Stimulated activated naive CD8-positive, alpha-beta T cell treated with anti-CD3 and anti-CD28 coated beads, Interleukin-15, Interleukin-2, amounts not matched to agents 100 ng/mL and 50 ng/mL, for 24 hours (primary cell): ENCODE measurements at regions not wholly inside any gene's neighbourhood (a gene's known extent, or its start where the extent isn't known, plus 50 kb on each side); places are given as distances from the start of the nearest gene placed in this dataset.

Experiments
- H3K27ac Mint-ChIP-seq: one replicate; pipeline ENCODE4 v1.8.0; 2021; ENCODE audit warnings: mild to moderate bottlenecking, mixed read lengths
- H3K27me3 Mint-ChIP-seq: one replicate; pipeline ENCODE4 v1.8.0; 2021; ENCODE audit warnings: mixed read lengths
- H3K36me3 Mint-ChIP-seq: one replicate; pipeline ENCODE4 v1.8.0; 2021; ENCODE audit warnings: low read depth, mixed read lengths
- H3K4me1 Mint-ChIP-seq: one replicate; pipeline ENCODE4 v1.8.0; 2021; ENCODE audit warnings: low read depth, mixed read lengths
- H3K4me3 Mint-ChIP-seq: one replicate; pipeline ENCODE4 v1.8.0; 2021; ENCODE audit warnings: mild to moderate bottlenecking, mixed read lengths
- H3K9me3 Mint-ChIP-seq: one replicate; pipeline ENCODE4 v1.8.0; 2021; ENCODE audit warnings: mixed read lengths

GRCh38 chr6:90941885-90942284 is 355.0 kb upstream of the MAP3K7 start:
- Mint-ChIP-seq H3K27me3 (no peaks in the 10 kb centered on the region), H3K9me3 (no peaks in the 10 kb centered on the region), H3K36me3 (no peaks in the 10 kb centered on the region), H3K4me1 (peaks cover 4% of the 10 kb centered on the region), H3K27ac (no peak overlapping the region), H3K4me3 (no peak overlapping the region)

DNA sequence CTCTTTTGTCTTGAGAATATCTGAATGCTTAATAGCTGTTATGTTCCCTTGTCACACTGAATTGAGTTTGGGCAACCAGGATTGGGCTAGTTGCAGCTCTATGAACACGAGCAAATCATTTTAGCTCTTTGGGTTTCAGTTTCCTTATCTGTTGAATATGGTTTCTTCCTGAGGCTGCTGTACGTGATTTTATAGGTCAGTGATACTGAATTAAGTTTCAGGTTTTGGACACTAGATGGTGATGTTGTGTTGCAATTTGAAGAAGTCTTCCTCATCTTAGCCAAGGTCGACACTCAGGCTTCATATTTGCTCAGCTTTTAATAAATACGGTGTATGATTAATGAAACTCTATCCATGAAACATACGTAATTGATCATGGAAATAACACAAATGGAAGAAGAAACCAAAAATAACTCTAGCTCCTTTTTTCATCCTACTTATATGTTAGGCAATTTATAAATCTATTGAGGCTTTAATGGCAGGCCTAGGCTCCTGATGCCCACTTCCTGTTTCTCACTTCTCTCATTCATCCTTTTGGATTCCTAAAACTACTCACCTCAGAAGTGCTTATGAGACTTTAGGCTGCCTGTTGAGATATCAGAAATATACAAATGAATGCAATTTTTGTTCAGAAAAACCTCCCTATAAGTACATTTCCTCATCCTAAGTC is 354.1 kb upstream of the MAP3K7 start:
- no peaks in the 10 kb centered on the region for H3K36me3 Mint-ChIP-seq
- H3K4me1 Mint-ChIP-seq = peaks cover 4% of the 10 kb centered on the region

DNA sequence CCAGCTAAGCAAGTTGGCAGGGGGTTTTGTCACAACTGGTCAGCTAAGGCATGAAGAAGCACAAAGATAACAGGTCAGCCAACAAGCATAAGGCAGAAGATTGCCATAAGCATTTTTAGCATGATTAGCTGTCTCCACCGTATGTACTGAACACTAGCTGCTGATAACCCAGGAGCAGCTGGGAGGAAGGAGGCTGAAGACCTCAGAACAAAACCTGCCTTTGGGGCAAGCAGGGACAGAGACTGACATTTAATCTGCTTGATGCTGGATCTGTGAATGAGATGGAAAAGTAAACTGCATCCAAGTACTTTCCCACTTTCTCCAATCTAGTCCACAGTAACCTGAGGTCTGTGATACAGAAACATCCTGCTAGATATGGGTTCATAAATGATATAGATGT is 353.0 kb upstream of the MAP3K7 start:
- H3K4me3 Mint-ChIP-seq = no peak overlapping the region
- H3K27ac Mint-ChIP-seq = no peak overlapping the region
- H3K36me3 Mint-ChIP-seq = no peaks in the 10 kb centered on the region
- H3K9me3 Mint-ChIP-seq = no peaks in the 10 kb centered on the region
- peaks cover 4% of the 10 kb centered on the region for H3K4me1 Mint-ChIP-seq
- H3K27me3 Mint-ChIP-seq = no peaks in the 10 kb centered on the region

More for the DNA sequence above, 354.1 kb upstream of the MAP3K7 start:
- no peak overlapping the region for H3K27ac Mint-ChIP-seq
- H3K9me3 Mint-ChIP-seq = no peaks in the 10 kb centered on the region
- H3K4me3 Mint-ChIP-seq = no peak overlapping the region
- no peaks in the 10 kb centered on the region for H3K27me3 Mint-ChIP-seq

DNA sequence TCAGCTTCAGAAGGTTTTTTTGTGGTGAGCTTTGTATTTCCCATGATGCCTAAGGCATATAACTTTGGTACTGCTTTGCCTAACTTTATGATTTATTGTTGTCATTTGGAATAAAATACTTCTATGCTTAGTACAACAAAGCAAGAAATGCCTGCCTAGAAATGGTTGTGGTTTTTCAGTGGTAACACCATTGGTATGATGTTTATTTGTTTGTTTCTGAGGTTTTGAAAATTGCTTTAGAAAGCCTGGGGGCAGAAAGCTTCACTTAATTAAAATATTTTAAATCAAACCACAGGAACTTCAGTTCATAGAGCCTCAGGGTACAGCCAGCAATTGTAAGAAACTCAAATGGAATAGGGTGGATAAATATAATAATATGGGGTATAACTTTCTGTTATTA is 351.2 kb upstream of the MAP3K7 start:
- Mint-ChIP-seq H3K9me3 (no peaks in the 10 kb centered on the region), H3K4me1 (peaks cover 4% of the 10 kb centered on the region), H3K36me3 (no peaks in the 10 kb centered on the region), H3K27ac (no peak overlapping the region), H3K27me3 (no peaks in the 10 kb centered on the region), H3K4me3 (no peak overlapping the region)

DNA sequence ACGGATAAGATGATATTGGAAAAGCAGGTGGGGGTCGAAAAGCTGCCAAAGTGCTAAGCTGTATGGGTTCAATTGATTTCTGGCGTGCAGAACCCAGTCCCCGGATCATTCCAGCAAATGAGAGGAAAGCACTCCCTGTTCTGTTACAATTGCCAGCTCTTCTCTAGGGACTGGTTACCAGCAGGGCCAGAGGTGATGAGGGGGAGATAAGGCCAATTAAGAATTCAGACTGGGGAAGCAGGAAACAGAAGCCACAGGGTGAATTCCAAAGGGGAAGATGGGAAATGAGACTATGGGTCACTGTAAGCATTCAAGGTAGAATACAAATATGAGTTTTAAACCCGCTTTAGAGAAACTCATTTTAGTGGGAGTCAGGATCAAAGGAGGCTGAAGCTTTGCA is 349.4 kb upstream of the MAP3K7 start:
- Mint-ChIP-seq H3K36me3 (no peaks in the 10 kb centered on the region), H3K9me3 (no peaks in the 10 kb centered on the region), H3K27ac (no peak overlapping the region)

DNA sequence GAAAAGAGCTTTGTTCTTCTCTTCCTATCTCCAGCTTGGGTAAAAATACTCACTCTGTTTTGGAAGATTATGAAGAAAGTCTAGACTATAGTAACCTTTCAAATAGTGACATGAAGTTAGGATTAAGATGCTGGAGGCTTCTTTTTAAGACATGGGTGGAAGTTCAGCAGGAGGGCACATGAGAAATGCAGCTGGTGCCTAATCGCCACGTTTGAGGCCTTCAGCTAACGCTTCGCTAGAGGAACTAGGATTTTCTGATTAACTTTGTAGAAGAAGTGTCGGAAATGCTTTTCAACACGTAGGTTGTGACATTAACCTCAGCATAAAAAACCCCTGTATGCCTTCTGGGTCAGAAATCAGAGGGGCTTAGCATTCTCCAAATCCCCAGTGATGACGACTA is 348.1 kb upstream of the MAP3K7 start:
- Mint-ChIP-seq H3K27me3 (peaks cover 9% of the 10 kb centered on the region), H3K9me3 (no peaks in the 10 kb centered on the region), H3K4me1 (no peaks in the 10 kb centered on the region), H3K4me3 (no peak overlapping the region), H3K36me3 (no peaks in the 10 kb centered on the region), H3K27ac (no peak overlapping the region)

More for the DNA sequence above, 349.4 kb upstream of the MAP3K7 start:
- no peak overlapping the region for H3K4me3 Mint-ChIP-seq
- peaks cover 9% of the 10 kb centered on the region for H3K27me3 Mint-ChIP-seq
- peaks cover 4% of the 10 kb centered on the region for H3K4me1 Mint-ChIP-seq

DNA sequence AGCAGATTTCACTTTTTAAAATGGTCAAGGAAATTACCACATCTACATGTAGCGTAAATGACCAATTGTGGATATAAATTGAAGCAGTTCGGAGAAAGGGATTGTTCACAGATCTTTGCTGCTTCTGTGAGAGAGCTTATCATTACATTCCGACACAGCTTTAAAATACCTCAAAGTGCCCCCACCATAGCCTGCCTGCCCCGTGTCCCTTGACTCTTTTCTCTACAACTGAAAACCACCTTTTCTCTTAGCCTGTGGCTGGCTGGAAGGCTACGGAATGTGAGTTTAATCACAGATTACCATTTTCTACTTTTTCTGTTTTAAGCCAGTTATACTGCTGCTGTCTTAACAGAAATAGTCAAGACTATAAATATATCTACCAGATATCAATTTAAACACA is 347.2 kb upstream of the MAP3K7 start:
- Mint-ChIP-seq H3K27ac (no peak overlapping the region), H3K4me3 (no peak overlapping the region), H3K27me3 (peaks cover 12% of the 10 kb centered on the region), H3K4me1 (no peaks in the 10 kb centered on the region), H3K36me3 (no peaks in the 10 kb centered on the region), H3K9me3 (no peaks in the 10 kb centered on the region)

DNA sequence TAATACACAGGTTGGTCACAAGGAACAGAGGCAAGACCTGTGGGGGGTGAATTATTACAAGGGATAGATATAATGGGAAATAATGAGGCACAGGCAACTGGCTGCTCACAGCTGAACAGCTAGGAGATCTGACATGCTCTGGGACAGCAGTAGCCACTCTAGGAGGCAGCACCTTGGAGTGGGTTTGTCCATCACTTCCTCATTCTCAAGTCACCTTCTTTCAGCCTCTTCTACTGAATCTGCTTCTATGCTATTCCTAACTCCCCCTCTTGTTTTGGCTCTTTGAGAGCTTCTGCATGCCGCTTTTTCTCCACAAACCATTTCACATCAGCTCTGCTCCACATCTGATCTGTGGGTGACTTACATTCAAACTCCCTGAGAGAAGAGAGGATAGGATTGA is 345.5 kb upstream of the MAP3K7 start:
- Mint-ChIP-seq H3K36me3 (no peaks in the 10 kb centered on the region), H3K27ac (no peak overlapping the region), H3K4me1 (no peaks in the 10 kb centered on the region), H3K4me3 (no peak overlapping the region), H3K9me3 (no peaks in the 10 kb centered on the region), H3K27me3 (peaks cover 12% of the 10 kb centered on the region)

DNA sequence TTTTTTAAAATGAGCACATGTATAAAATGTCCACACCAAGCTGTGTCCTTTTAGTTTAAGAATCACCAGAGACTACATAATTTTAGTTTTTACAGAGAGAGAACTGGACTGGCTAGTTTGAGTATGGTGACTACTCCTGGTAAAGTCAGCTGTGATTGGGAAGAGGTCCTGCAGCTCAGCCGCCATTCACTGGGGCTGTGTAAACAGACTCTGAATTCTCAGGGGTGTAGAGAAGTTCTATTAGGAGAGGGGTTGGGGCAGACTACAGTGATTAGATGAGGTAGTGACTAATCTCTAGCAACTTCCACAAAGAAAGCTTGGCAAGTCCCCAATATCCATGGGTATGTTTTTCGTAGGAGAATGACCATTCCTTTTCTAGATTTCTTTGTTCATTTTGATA is 341.2 kb upstream of the MAP3K7 start:
- no peak overlapping the region for H3K4me3 Mint-ChIP-seq
- no peak overlapping the region for H3K27ac Mint-ChIP-seq
- H3K9me3 Mint-ChIP-seq = no peaks in the 10 kb centered on the region
- H3K36me3 Mint-ChIP-seq = no peaks in the 10 kb centered on the region
- H3K4me1 Mint-ChIP-seq = no peaks in the 10 kb centered on the region
- peaks cover 21% of the 10 kb centered on the region for H3K27me3 Mint-ChIP-seq

GRCh38 chr6:90925726-90926125 is 338.9 kb upstream of the MAP3K7 start:
- Mint-ChIP-seq H3K4me1 (no peaks in the 10 kb centered on the region), H3K27me3 (peaks cover 15% of the 10 kb centered on the region), H3K36me3 (no peaks in the 10 kb centered on the region), H3K9me3 (no peaks in the 10 kb centered on the region), H3K4me3 (no peak overlapping the region), H3K27ac (no peak overlapping the region)

GRCh38 chr6:90922325-90922724 is 335.5 kb upstream of the MAP3K7 start:
- Mint-ChIP-seq H3K27me3 (peaks cover 11% of the 10 kb centered on the region), H3K4me3 (no peak overlapping the region), H3K27ac (no peak overlapping the region), H3K36me3 (no peaks in the 10 kb centered on the region), H3K9me3 (no peaks in the 10 kb centered on the region), H3K4me1 (no peaks in the 10 kb centered on the region)

DNA sequence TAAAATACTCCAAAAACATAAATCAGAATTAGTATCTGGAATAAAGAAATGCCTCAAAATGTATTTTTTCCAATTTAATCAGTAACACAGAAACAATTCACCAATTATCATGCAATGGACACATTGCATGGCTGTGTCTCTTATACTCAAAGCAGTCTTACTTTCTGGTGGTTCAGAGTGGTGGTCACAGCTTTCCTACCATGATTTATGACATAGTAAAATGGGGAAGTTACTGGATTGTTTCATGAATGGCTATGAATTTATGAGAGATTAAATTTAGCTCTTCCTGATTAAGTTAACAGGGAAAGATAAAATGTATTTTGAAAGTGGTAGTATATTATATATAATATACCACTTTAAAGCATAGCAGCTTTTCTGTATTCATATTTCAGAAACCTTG is 331.5 kb upstream of the MAP3K7 start:
- H3K27me3 Mint-ChIP-seq = peaks cover 13% of the 10 kb centered on the region
- H3K4me1 Mint-ChIP-seq = no peaks in the 10 kb centered on the region
- H3K9me3 Mint-ChIP-seq = no peaks in the 10 kb centered on the region
- no peak overlapping the region for H3K4me3 Mint-ChIP-seq
- H3K27ac Mint-ChIP-seq = no peak overlapping the region
- no peaks in the 10 kb centered on the region for H3K36me3 Mint-ChIP-seq

- Mint-ChIP-seq H3K4me3 (no peak overlapping the region), H3K9me3 (no peaks in the 10 kb centered on the region), H3K27ac (no peak overlapping the region), H3K36me3 (no peaks in the 10 kb centered on the region), H3K4me1 (no peaks in the 10 kb centered on the region), H3K27me3 (peaks cover 13% of the 10 kb centered on the region)
Measured at GRCh38 chr6:90917376-90917775, 330.5 kb upstream of the MAP3K7 start.

DNA sequence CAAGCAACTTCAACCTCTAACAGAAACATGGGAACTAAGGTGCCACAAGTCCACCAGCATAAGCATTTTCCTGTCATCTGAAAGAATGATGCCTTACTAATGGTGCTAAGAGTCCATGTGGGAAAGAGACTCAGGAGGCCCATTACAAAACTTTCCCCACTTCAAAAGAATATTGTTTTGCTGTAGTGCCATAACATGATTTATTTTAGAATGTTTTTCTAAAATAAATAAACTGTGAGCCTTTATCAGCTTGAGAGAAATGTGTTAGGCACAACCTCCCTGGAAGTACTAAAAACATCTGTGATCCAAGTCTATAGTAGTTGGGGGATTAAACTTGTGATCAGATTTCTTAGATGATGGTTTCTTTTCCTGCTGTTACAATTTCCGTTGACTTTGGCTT is 330.1 kb upstream of the MAP3K7 start:
- no peaks in the 10 kb centered on the region for H3K9me3 Mint-ChIP-seq
- no peak overlapping the region for H3K27ac Mint-ChIP-seq
- no peaks in the 10 kb centered on the region for H3K36me3 Mint-ChIP-seq
- no peak overlapping the region for H3K4me3 Mint-ChIP-seq
- peaks cover 13% of the 10 kb centered on the region for H3K27me3 Mint-ChIP-seq
- no peaks in the 10 kb centered on the region for H3K4me1 Mint-ChIP-seq

DNA sequence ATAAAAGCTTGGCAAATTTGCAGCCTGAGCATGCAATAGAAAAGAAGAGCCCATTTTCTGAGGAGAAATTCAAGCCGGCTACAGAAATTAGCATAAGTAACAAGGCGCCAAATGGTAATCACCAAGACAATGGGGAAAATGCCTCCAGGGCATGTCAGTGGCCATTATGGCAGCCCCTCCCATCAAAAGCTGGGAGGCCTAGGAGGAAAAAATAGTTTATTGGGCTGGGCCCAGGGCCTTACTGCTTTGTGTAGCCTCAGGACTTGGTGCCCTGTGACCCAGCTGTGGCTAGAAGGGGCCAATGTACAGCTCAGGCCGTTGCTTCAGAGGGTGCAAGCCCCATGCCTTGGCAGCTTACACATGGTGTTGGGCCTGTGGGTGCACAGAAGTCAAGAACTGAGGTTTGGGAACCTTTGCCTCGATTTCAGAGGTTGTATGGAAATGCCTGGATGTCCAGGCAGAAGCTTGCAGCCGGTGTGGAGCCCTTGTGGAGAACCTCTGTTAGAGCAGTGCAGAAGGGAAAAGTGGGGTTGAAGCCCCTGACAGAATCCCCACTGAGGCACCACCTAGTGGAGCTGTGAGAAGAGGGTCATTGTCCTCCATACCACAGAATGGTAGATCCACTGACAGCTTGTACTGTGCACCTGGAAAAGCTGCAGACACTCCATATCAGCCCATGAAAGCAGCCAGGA is 328.5 kb upstream of the MAP3K7 start:
- Mint-ChIP-seq H3K27ac (no peak overlapping the region), H3K4me3 (no peak overlapping the region), H3K9me3 (no peaks in the 10 kb centered on the region), H3K27me3 (peaks cover 10% of the 10 kb centered on the region), H3K36me3 (no peaks in the 10 kb centered on the region), H3K4me1 (no peaks in the 10 kb centered on the region)

DNA sequence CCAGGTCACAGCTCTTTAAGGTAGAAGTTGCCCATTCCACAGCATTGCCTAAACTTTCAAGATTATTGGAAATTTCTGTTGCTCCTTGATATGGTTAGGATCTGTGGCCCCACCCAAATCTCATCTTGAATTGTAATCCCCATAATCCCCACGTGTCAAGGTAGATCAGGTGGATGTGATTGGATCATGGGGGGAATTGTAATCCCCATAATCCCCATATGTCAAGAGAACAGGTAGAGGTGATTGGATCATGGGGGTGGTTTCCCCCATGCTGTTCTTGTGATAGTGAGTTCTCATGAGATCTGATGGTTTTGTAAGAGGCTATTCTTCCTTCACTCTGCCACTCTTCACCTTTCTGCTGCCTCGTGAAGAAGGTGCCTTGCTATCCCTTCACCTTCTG is 327.4 kb upstream of the MAP3K7 start:
- H3K27ac Mint-ChIP-seq = no peak overlapping the region
- H3K27me3 Mint-ChIP-seq = peaks cover 14% of the 10 kb centered on the region
- no peaks in the 10 kb centered on the region for H3K4me1 Mint-ChIP-seq
- no peaks in the 10 kb centered on the region for H3K36me3 Mint-ChIP-seq
- no peaks in the 10 kb centered on the region for H3K9me3 Mint-ChIP-seq
- no peak overlapping the region for H3K4me3 Mint-ChIP-seq
